Kidney epithelial cell (primary cell): ENCODE measurements at regions not wholly inside any gene's neighbourhood (a gene's known extent, or its start where the extent isn't known, plus 50 kb on each side); places are given as distances from the start of the nearest gene placed in this dataset.

Source experiments
- DNase-seq: peaks from one replicate; pipeline ENCODE4 v3.0.0-alpha.2; 2010; ENCODE audit warnings: low read depth
- H3K27me3 ChIP-seq: 2 replicates; pipeline ENCODE4 v1.6.0; 2011; ENCODE audit warnings: low read length; ENCODE audit not compliant: control insufficient read depth, insufficient read depth
- H3K36me3 ChIP-seq: 2 replicates; pipeline ENCODE4 v1.5.1; 2011; ENCODE audit warnings: low read length; ENCODE audit not compliant: control insufficient read depth, insufficient read depth
- H3K4me3 ChIP-seq: 2 replicates; pipeline ENCODE4 v1.5.1; 2011; ENCODE audit warnings: low read depth, mild to moderate bottlenecking, control low read depth, low read length
- CTCF ChIP-seq: IDR thresholded peaks from 2 replicates; pipeline ENCODE4 v1.5.1; 2011; ENCODE audit warnings: mild to moderate bottlenecking, moderate library complexity, low read length, control low read depth, inconsistent platforms; ENCODE audit not compliant: insufficient read depth, poor library complexity, severe bottlenecking

DNA sequence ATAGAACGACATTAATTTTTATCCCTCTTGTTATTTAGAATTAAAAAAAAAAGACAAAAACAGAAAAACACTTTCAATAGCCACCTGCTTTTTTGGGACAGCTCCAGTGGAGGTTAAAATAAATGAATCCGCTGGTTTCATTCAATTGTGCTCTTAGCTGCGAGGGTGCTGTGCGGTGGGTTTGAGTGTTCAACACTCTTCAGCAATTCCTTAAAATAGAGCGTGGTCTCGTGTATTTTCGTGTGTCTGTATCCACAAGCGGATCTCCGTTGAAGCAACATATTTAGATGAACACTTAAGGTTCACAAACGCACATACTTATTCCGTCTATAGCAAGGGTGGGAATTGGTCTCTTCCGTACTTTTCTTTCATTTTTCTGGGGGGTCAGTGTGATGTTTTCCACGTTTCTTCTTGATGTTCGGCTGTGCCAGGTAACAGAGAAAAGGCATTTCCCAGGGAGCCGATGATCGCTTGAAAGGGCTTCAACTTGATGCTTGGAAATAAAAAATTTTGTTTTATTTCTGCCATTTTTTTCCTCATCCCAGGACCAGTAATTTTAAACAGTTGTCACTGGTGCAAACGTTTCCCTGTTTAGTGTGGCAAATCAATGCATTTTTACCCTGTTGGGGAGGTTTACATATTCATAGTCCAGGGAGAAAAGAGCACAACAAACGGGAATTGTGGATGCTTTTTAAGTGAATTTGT, 297.9 kb downstream of the IRF8 start:
- no peak for TF ChIP-seq CTCF
- H3K27me3 ChIP-seq: peaks cover 39% of the 10 kb centered on the region
- no peaks in the 10 kb centered on the region for H3K36me3 ChIP-seq
- DNase-seq: no peak
- H3K4me3 ChIP-seq: no peak overlapping the region

- peaks cover 39% of the 10 kb centered on the region for H3K27me3 ChIP-seq
- no peak for DNase-seq
- no peaks in the 10 kb centered on the region for H3K36me3 ChIP-seq
- H3K4me3 ChIP-seq: no peak overlapping the region
- no peak for TF ChIP-seq CTCF
These were observed 299.5 kb downstream of the IRF8 start for GRCh38 chr16:86198206-86199118.

GRCh38 chr16:86199182-86199581, 300.2 kb downstream of the IRF8 start:
- no peak overlapping the region for H3K4me3 ChIP-seq
- no peak for DNase-seq
- no peak for TF ChIP-seq CTCF
- no peaks in the 10 kb centered on the region for H3K36me3 ChIP-seq
- H3K27me3 ChIP-seq: peaks cover 39% of the 10 kb centered on the region

- no peak for TF ChIP-seq CTCF
- no peaks in the 10 kb centered on the region for H3K36me3 ChIP-seq
- no peak for DNase-seq
- H3K4me3 ChIP-seq: no peak overlapping the region
- peaks cover 35% of the 10 kb centered on the region for H3K27me3 ChIP-seq
These were observed 301.1 kb downstream of the IRF8 start for GRCh38 chr16:86199871-86200695.

GRCh38 chr16:86200722-86201121, 301.8 kb downstream of the IRF8 start:
- no peak overlapping the region for H3K4me3 ChIP-seq
- no peaks in the 10 kb centered on the region for H3K36me3 ChIP-seq
- TF ChIP-seq CTCF: no peak
- no peak for DNase-seq
- peaks cover 35% of the 10 kb centered on the region for H3K27me3 ChIP-seq
